ENCODE measurements at regions not wholly inside any gene's neighbourhood (a gene's known extent, or its start where the extent isn't known, plus 50 kb on each side); places are given as distances from the start of the nearest gene placed in this dataset.

- H4K20me1 ChIP-seq (ENCODE audit: control insufficient read depth, insufficient read depth, insufficient read length) = no peaks in the 10 kb centered on the region
- no peaks in the 10 kb centered on the region for H3K9me3 ChIP-seq (ENCODE audit: control insufficient read depth, low read depth, low read length)
- H2BK5ac ChIP-seq (ENCODE audit: insufficient read length, low read length) = no peak overlapping the region
- no peak for TF ChIP-seq CTCF (conservative IDR thresholded peaks at IDR 0.05)
- H2BK20ac ChIP-seq (ENCODE audit: low read depth, low read length, poor library complexity, severe bottlenecking) = no peak overlapping the region
- no peaks in the 10 kb centered on the region for H3K79me2 ChIP-seq (ENCODE audit: insufficient read depth, low read length)
- H2AFZ ChIP-seq (ENCODE audit: low read length) = no peak overlapping the region
- no peak overlapping the region for H2BK12ac ChIP-seq (ENCODE audit: insufficient read length, low read depth, low read length)
- H3K9ac ChIP-seq (ENCODE audit: extremely low read depth, insufficient read length, low read length) = no peak overlapping the region
- DNase-seq = no peak
- Mint-ChIP-seq H3K27me3 (ENCODE audit: low read depth) (no peaks in the 10 kb centered on the region), H3K4me3 (no peak overlapping the region), H3K27ac (no peak overlapping the region), H3K9me3 (no peaks in the 10 kb centered on the region), H3K36me3 (ENCODE audit: insufficient read depth in 1 of 3, low read depth in 3 of 3) (no peaks in the 10 kb centered on the region), H3K4me1 (no peaks in the 10 kb centered on the region)
- H3K79me1 ChIP-seq (ENCODE audit: insufficient read depth, low read depth, low read length, poor library complexity, severe bottlenecking) = no peaks in the 10 kb centered on the region
- no peak overlapping the region for H2AK5ac ChIP-seq (ENCODE audit: insufficient read length, low read length)
- H3K4me2 ChIP-seq (ENCODE audit: insufficient read depth, insufficient read length, low read length) = no peak overlapping the region
- no peak overlapping the region for H2BK15ac ChIP-seq (ENCODE audit: low read depth, low read length)
- H3K14ac ChIP-seq (ENCODE audit: insufficient read depth, low read length) = no peak overlapping the region
- no peak overlapping the region for H4K5ac ChIP-seq (ENCODE audit: insufficient read length, low read depth, low read length)
- no peaks in the 10 kb centered on the region for H3K27me3 ChIP-seq (ENCODE audit: insufficient read depth, low read length)
- no peak overlapping the region for H3K23ac ChIP-seq (ENCODE audit: insufficient read length, low read depth, low read length)
- no peak overlapping the region for H2BK120ac ChIP-seq (ENCODE audit: low read depth, low read length, poor library complexity, severe bottlenecking)
- no peak overlapping the region for H3K4ac ChIP-seq (ENCODE audit: low read depth, low read length)
- no peak overlapping the region for H3K27ac ChIP-seq (ENCODE audit: insufficient read length, low read depth, low read length)
- H4K8ac ChIP-seq (replicated peaks; ENCODE audit: insufficient read length, low read depth, low read length) = no peak overlapping the region
- no peak overlapping the region for H3K18ac ChIP-seq (ENCODE audit: insufficient read length, low read depth, low read length)
- H3K4me1 ChIP-seq (ENCODE audit: insufficient read depth, low read length) = no peaks in the 10 kb centered on the region
- no peak overlapping the region for H4K91ac ChIP-seq (ENCODE audit: insufficient read length, low read depth, low read length)
- no peaks in the 10 kb centered on the region for H3K23me2 ChIP-seq (ENCODE audit: insufficient read length, low read depth, low read length, poor library complexity, severe bottlenecking)
- no peak overlapping the region for H3T11ph ChIP-seq (ENCODE audit: low read length)
- no peak overlapping the region for H3K56ac ChIP-seq (ENCODE audit: insufficient read length, low read depth, low read length)
- WGBS (ENCODE audit: extremely low coverage, insufficient read length, low lambda C conversion rate) = no CpG with 5 or more reads among the region's 2 CpGs
Measured at GRCh38 chr1:106793651-106794050, 262.8 kb upstream of the PRMT6 start.

All from H9 (cell line).